ENCODE measurements at regions not wholly inside any gene's neighbourhood (a gene's known extent, or its start where the extent isn't known, plus 50 kb on each side); places are given as distances from the start of the nearest gene placed in this dataset.

GRCh38 chr2:117723483-117723882 is 91.0 kb upstream of the DDX18 start:
- Histone ChIP-seq H3K4me2 (ENCODE audit: insufficient read depth in 1 of 2, low read depth in 2 of 2, low read length in 2 of 2) (no peak overlapping the region), H3K4ac (replicated peaks; ENCODE audit: insufficient read length, low read depth, low read length) (no peak overlapping the region)
- CTCF ChIA-PET (ENCODE audit: partially characterized antibody): no interaction called here

More at GRCh38 chr2:117723483-117723882, 91.0 kb upstream of the DDX18 start:
- Histone ChIP-seq H3K4me3 (ENCODE audit: extremely low read depth in 1 of 4, insufficient read depth in 2 of 4, low read depth in 3 of 4, low read length in 4 of 4) (no peak overlapping the region), H3K27ac (ENCODE audit: low read depth, low read length) (no peak overlapping the region), H2BK5ac (ENCODE audit: low read depth, low read length) (no peak overlapping the region), H3K36me3 (ENCODE audit: control insufficient read depth in 2 of 4, insufficient read depth in 4 of 4, low read length in 3 of 4) (no peaks in the 10 kb centered on the region), H4K5ac (ENCODE audit: insufficient read length, low read depth, low read length) (no peak overlapping the region), H2BK12ac (ENCODE audit: low read depth, low read length) (no peak overlapping the region), H2BK15ac (ENCODE audit: low read length) (no peak overlapping the region), H3K9me3 (ENCODE audit: insufficient read depth in 2 of 2, low read depth in 1 of 2, low read length in 1 of 2) (0 out of 4 replicates have a peak, but pooled peaks cover 0 to 2% of the 10 kb centered on the region in 2 experiments), H2AK5ac (ENCODE audit: low read depth, low read length) (no peak overlapping the region), H3K18ac (ENCODE audit: extremely low read depth, low read length) (no peak overlapping the region), H3K14ac (ENCODE audit: insufficient read length) (no peak overlapping the region), H3K23me2 (ENCODE audit: low read depth, low read length) (no peaks in the 10 kb centered on the region; the same call in 1 of the 2 replicates), H4K20me1 (replicated peaks in 1 of 2; ENCODE audit: control insufficient read depth in 1 of 2, insufficient read depth in 2 of 2, low read length in 2 of 2) (no peaks in the 10 kb centered on the region), H3K23ac (ENCODE audit: insufficient read length) (no peak overlapping the region), H2BK120ac (replicated peaks; ENCODE audit: low read depth, low read length) (no peak overlapping the region), H3K27me3 (replicated peaks in 1 of 4; ENCODE audit: control insufficient read depth in 3 of 4, extremely low read depth in 1 of 4, insufficient read depth in 3 of 4, low read length in 3 of 4) (no peaks in the 10 kb centered on the region), H4K91ac (replicated peaks; ENCODE audit: insufficient read length, low read length) (no peak overlapping the region), H3K9ac (replicated peaks in 1 of 4; ENCODE audit: extremely low read depth in 1 of 4, low read depth in 3 of 4, low read length in 3 of 4) (no peak overlapping the region), H3K56ac (replicated peaks; ENCODE audit: insufficient read length, low read depth, low read length) (no peak overlapping the region), H4K8ac (ENCODE audit: extremely low read depth, insufficient read depth, low read length) (no peak overlapping the region), H2AFZ (ENCODE audit: low read length) (no peak overlapping the region), H3K79me2 (ENCODE audit: control insufficient read depth in 1 of 2, insufficient read depth in 2 of 2, low read length in 2 of 2) (no peaks in the 10 kb centered on the region), H2BK20ac (ENCODE audit: low read length) (no peak overlapping the region), H3K4me1 (replicated peaks in 1 of 4; ENCODE audit: control insufficient read depth in 3 of 4, insufficient read depth in 4 of 4, low read length in 3 of 4) (no peaks in the 10 kb centered on the region), H3K79me1 (ENCODE audit: low read depth, low read length) (no peaks in the 10 kb centered on the region)
- no peak for FAIRE-seq
- WGBS, 2 experiments (ENCODE audit: extremely low coverage in 1 of 2, insufficient coverage in 1 of 2, insufficient read length in 1 of 2, insufficient replicate concordance in 2 of 2, low coverage in 1 of 2, low lambda C conversion rate in 2 of 2, missing lambda C conversion rate in 1 of 2): 85% methylated on average over 2 of the region's 2 CpGs; no CpG with 5 or more reads in 1 of the 2 experiments
- no peak for DNase-seq (ENCODE audit: low read depth in 1 of 2, low spot score in 2 of 2)
- TF ChIP-seq SP4 (IDR thresholded peaks at IDR 0.05; ENCODE audit: low read length) (no peak), CTBP2 (IDR thresholded peaks at IDR 0.05; ENCODE audit: borderline replicate concordance, insufficient read depth, insufficient read length, low read length) (no peak), NRF1 (IDR thresholded peaks at IDR 0.05; ENCODE audit: low read depth, low read length) (no peak), FOSL1 (IDR thresholded peaks at IDR 0.05; ENCODE audit: insufficient read depth, low read depth, low read length) (no peak), MAFK (IDR thresholded peaks at IDR 0.05; ENCODE audit: low read depth, low read length) (no peak), TAF7 (optimal IDR thresholded peaks at IDR 0.05; ENCODE audit: borderline replicate concordance, low read depth, low read length) (no peak), TCF12 (IDR thresholded peaks at IDR 0.05; ENCODE audit: low read depth, low read length) (no peak), RNF2 (IDR thresholded peaks at IDR 0.05; ENCODE audit: borderline replicate concordance, low read depth, low read length, missing control alignments, poor library complexity, severe bottlenecking) (no peak), CEBPB (IDR thresholded peaks at IDR 0.05; ENCODE audit: low read depth, low read length) (no peak), BACH1 (IDR thresholded peaks at IDR 0.05; ENCODE audit: low read length) (no peak), CREB1 (IDR thresholded peaks at IDR 0.05) (no peak)
- POLR2A ChIA-PET (ENCODE audit: partially characterized antibody): no interaction called here
